ENCODE measurements at regions not wholly inside any gene's neighbourhood (a gene's known extent, or its start where the extent isn't known, plus 50 kb on each side); places are given as distances from the start of the nearest gene placed in this dataset.

- TF ChIP-seq YY1 (IDR thresholded peaks at IDR 0.05) (no peak), ZBTB33 (IDR thresholded peaks at IDR 0.05) (no peak), RXRA (IDR thresholded peaks at IDR 0.05) (no peak), HNF4A (conservative IDR thresholded peaks at IDR 0.05) (no peak)
- H3K9ac ChIP-seq (ENCODE audit: low read depth in 1 of 2, low read length in 2 of 2): no peak overlapping the region
- H3K27me3 ChIP-seq (ENCODE audit: control insufficient read depth in 4 of 4, insufficient read depth in 4 of 4, low read length in 3 of 4): no peaks in the 10 kb centered on the region
- no peak for DNase-seq (ENCODE audit: low spot score)
- no peak overlapping the region for H3K4me3 ChIP-seq (ENCODE audit: low read depth in 1 of 3, low read length in 3 of 3)
- no peaks in the 10 kb centered on the region for H3K36me3 ChIP-seq (ENCODE audit: control insufficient read depth in 4 of 4, insufficient read depth in 3 of 4, low read depth in 1 of 4, low read length in 3 of 4)
- peaks cover 0 to 3% (median 0%) of the 10 kb centered on the region in 4 donors for H3K9me3 ChIP-seq (ENCODE audit: control insufficient read depth in 4 of 4, low read length in 3 of 4)
- 63% methylated on average over 2 of the region's 2 CpGs for WGBS
- no peak overlapping the region for H3K27ac ChIP-seq (ENCODE audit: low read depth in 1 of 2, low read length in 2 of 2)
- peaks cover 0 to 8% (median 4%) of the 10 kb centered on the region in 4 donors for H3K4me1 ChIP-seq (ENCODE audit: control insufficient read depth in 4 of 4, insufficient read depth in 4 of 4, low read length in 3 of 4)
Measured at GRCh38 chr5:125410537-125411070, 664.2 kb upstream of the ZNF608 start.

DNA sequence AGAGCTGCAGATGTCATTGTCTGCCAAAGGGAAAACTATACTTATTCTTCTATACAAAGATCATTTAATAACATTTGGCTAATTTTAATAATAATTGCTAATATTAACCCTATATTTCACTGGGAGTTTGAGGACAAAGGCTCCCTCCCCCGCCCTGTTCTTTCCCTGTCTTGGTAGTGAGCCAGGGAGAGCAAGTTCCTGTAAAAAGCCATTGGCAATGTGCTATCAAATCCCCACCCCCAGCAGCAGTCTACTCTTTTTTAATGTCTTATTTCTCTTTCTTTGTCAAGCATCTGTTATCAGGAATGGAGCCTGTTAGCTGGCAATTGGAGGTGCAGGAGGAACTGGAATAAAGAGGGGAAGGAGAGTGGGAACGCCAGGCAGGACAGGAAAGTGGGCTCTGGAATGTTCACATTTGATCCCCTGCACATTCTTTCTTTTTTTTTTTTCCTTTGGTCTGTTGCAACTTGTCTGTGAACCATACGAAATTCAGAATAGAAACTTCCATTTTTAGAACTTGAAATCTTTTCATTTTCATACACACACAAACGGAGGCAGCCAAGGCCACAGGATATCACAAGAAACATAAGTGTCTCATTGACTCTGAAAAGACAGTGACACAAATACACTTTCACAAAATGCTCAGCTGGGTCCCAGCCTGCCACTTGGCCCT is 664.8 kb upstream of the ZNF608 start:
- H3K27ac ChIP-seq (ENCODE audit: low read depth in 1 of 2, low read length in 2 of 2): peak overlapping the region in 1 of 2 donors; percentile 31
- no peak for DNase-seq (ENCODE audit: low spot score)

DNA sequence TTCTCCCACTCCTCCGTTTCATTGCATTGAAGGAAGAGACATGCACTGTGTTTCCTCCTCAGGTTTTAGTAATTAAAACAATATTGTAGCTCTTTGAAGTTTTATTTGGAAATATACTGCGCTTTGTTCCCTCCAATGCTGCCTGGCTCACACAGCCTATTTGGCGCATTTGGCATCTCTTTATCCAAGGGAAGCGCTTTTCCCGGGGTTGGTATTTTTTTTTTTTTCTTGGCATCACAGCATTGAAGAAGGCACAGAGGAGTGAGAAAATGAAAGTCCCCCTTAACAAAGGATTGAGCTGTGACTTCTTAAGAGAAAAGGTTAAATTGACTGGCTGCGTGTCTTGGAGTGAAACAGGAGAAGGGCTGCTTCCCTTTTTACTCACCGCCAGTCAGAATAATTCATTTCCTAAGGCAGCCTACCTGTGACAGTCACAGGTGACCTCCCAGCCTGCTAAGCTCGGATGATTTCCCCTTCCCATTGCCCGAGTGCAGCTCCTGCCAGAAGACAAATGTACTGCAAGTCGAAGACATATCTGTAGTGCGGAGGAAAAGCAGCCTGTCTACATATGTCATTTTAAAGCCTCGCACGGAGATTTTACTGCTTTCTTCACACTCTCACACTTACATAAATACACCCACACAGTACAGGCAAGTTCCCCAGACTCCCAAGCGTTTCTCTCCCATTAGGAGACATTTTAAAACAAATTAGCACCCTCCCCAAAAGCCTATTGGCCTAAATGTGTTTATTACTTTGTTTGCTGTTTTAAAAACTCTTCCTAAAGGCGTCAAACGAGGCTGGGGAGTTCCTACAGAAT is 665.5 kb upstream of the ZNF608 start:
- no peaks in the 10 kb centered on the region for H3K9me3 ChIP-seq (ENCODE audit: control insufficient read depth in 4 of 4, low read length in 3 of 4)
- no peak overlapping the region for H3K9ac ChIP-seq (ENCODE audit: low read depth in 1 of 2, low read length in 2 of 2)
- peaks cover 0 to 8% (median 4%) of the 10 kb centered on the region in 4 donors for H3K4me1 ChIP-seq (ENCODE audit: control insufficient read depth in 4 of 4, insufficient read depth in 4 of 4, low read length in 3 of 4)
- H3K27me3 ChIP-seq (ENCODE audit: control insufficient read depth in 4 of 4, insufficient read depth in 4 of 4, low read length in 3 of 4): no peaks in the 10 kb centered on the region
- TF ChIP-seq JUND (IDR thresholded peaks at IDR 0.05) (no peak), MAX (IDR thresholded peaks at IDR 0.05) (no peak), YY1 (IDR thresholded peaks at IDR 0.05) (no peak), EGR1 (IDR thresholded peaks at IDR 0.05; ENCODE audit: low read depth in 2 of 2) (no peak)
- no peaks in the 10 kb centered on the region for H3K36me3 ChIP-seq (ENCODE audit: control insufficient read depth in 4 of 4, insufficient read depth in 3 of 4, low read depth in 1 of 4, low read length in 3 of 4)
- no peak for DNase-seq (ENCODE audit: low spot score)
- H3K27ac ChIP-seq (ENCODE audit: low read depth in 1 of 2, low read length in 2 of 2): peak overlapping the region in 1 of 2 donors; percentile 31
- H3K4me3 ChIP-seq (ENCODE audit: low read depth in 1 of 3, low read length in 3 of 3): no peak overlapping the region
- 63% methylated on average over 16 of the region's 16 CpGs for WGBS

More for the DNA sequence above, 664.8 kb upstream of the ZNF608 start:
- H3K4me3 ChIP-seq (ENCODE audit: low read depth in 1 of 3, low read length in 3 of 3): no peak overlapping the region
- 59% methylated on average over 4 of the region's 4 CpGs for WGBS
- no peak overlapping the region for H3K9ac ChIP-seq (ENCODE audit: low read depth in 1 of 2, low read length in 2 of 2)
- no peaks in the 10 kb centered on the region for H3K36me3 ChIP-seq (ENCODE audit: control insufficient read depth in 4 of 4, insufficient read depth in 3 of 4, low read depth in 1 of 4, low read length in 3 of 4)
- H3K9me3 ChIP-seq (ENCODE audit: control insufficient read depth in 4 of 4, low read length in 3 of 4): no peaks in the 10 kb centered on the region
- H3K27me3 ChIP-seq (ENCODE audit: control insufficient read depth in 4 of 4, insufficient read depth in 4 of 4, low read length in 3 of 4): no peaks in the 10 kb centered on the region
- TF ChIP-seq RXRA (IDR thresholded peaks at IDR 0.05) (no peak), RAD21 (IDR thresholded peaks at IDR 0.05) (peak in 1 of 2 donors; percentile 6)
- H3K4me1 ChIP-seq (ENCODE audit: control insufficient read depth in 4 of 4, insufficient read depth in 4 of 4, low read length in 3 of 4): peaks cover 0 to 8% (median 4%) of the 10 kb centered on the region in 4 donors

All from liver (tissue), 7 donors.